HEK293T (cell line): ENCODE measurements at regions not wholly inside any gene's neighbourhood (a gene's known extent, or its start where the extent isn't known, plus 50 kb on each side); places are given as distances from the start of the nearest gene placed in this dataset.

Source experiments
- CTBP1 ChIP-seq: fragments of 450-650 bp; IDR thresholded peaks from 2 replicates; pipeline ENCODE4 v1.6.1; 2016; ENCODE audit warnings: borderline replicate concordance
- FOXM1 ChIP-seq: fragments of 450-650 bp; IDR thresholded peaks from 2 replicates; pipeline ENCODE4 v1.6.1; 2017; ENCODE audit warnings: mild to moderate bottlenecking, borderline replicate concordance
- HDGF ChIP-seq: fragments of 450-650 bp; IDR thresholded peaks from 2 replicates; pipeline ENCODE4 v1.6.1; 2017; ENCODE audit warnings: antibody characterized with exemption, borderline replicate concordance

DNA sequence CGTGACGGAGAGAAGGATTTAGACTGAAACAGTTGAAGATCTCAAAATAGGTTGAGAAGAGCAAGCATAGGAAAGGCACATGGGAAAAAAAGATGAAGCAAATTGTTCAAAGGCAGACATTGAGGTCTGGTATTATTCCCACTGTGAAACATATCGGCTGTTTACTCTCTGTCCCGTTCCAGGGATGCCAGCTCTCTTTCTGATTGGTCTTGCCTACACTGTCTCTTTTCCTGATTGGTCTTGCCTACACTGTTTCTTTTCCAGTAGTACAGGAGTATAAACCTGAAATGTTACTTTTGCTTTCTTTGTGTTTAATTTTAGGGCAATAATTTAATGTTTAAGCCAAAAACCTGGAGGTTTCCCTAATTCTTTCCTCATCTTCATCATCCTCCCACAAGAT is 226.5 kb upstream of the MCHR2 start:
- TF ChIP-seq FOXM1 (no peak), HDGF (no peak), CTBP1 (no peak)
